Stimulated activated CD8-positive, alpha-beta memory T cell treated with anti-CD3 and anti-CD28 coated beads, Interleukin-4, amount 100 ng/mL, for 1 hour (primary cell): ENCODE measurements at regions not wholly inside any gene's neighbourhood (a gene's known extent, or its start where the extent isn't known, plus 50 kb on each side); places are given as distances from the start of the nearest gene placed in this dataset.

ENCODE experiments used
- DNase-seq, 2 donors: peaks; one replicate each; pipeline ENCODE4 v3.0.0-alpha.2; 2020; ENCODE audit warnings: low read depth in 2 of 2, low spot score in 1 of 2

GRCh38 chr10:128312250-128312649, 186.0 kb upstream of the MKI67 start:
- no peak for DNase-seq

GRCh38 chr10:128314686-128315085, 188.5 kb upstream of the MKI67 start:
- no peak for DNase-seq

GRCh38 chr10:128316121-128316726, 190.0 kb upstream of the MKI67 start:
- DNase-seq: no peak

- DNase-seq: no peak
Observed at GRCh38 chr10:128316925-128317324, 190.7 kb upstream of the MKI67 start.

GRCh38 chr10:128318366-128318765, 192.1 kb upstream of the MKI67 start:
- no peak for DNase-seq

GRCh38 chr10:128318913-128319312, 192.7 kb upstream of the MKI67 start:
- no peak for DNase-seq

- DNase-seq: no peak
Observed at GRCh38 chr10:128322106-128322505, 195.9 kb upstream of the MKI67 start.

- no peak for DNase-seq
Observed at GRCh38 chr10:128322950-128323349, 196.7 kb upstream of the MKI67 start.

GRCh38 chr10:128324058-128324827, 198.0 kb upstream of the MKI67 start:
- no peak for DNase-seq

GRCh38 chr10:128325788-128326187, 199.6 kb upstream of the MKI67 start:
- DNase-seq: no peak

- no peak for DNase-seq
Observed at GRCh38 chr10:128326251-128326650, 200.0 kb upstream of the MKI67 start.

GRCh38 chr10:128326851-128327250, 200.6 kb upstream of the MKI67 start:
- DNase-seq: no peak

- DNase-seq: no peak
Observed at GRCh38 chr10:128336401-128336800, 210.2 kb upstream of the MKI67 start.

GRCh38 chr10:128337860-128338378, 211.7 kb upstream of the MKI67 start:
- no peak for DNase-seq

GRCh38 chr10:128338951-128339350, 212.7 kb upstream of the MKI67 start:
- DNase-seq: no peak

- no peak for DNase-seq
Observed at GRCh38 chr10:128339753-128340152, 213.5 kb upstream of the MKI67 start.

GRCh38 chr10:128345353-128345752, 219.1 kb upstream of the MKI67 start:
- DNase-seq: no peak

- DNase-seq: no peak
Observed at GRCh38 chr10:128360783-128361182, 234.6 kb upstream of the MKI67 start.

- DNase-seq: no peak
Observed at GRCh38 chr10:128361487-128361886, 235.3 kb upstream of the MKI67 start.

GRCh38 chr10:128362514-128362913, 236.3 kb upstream of the MKI67 start:
- no peak for DNase-seq

- no peak for DNase-seq
Observed at GRCh38 chr10:128364631-128365030, 238.4 kb upstream of the MKI67 start.

GRCh38 chr10:128365156-128365725, 239.0 kb upstream of the MKI67 start:
- no peak for DNase-seq
